ENCODE measurements at regions not wholly inside any gene's neighbourhood (a gene's known extent, or its start where the extent isn't known, plus 50 kb on each side); places are given as distances from the start of the nearest gene placed in this dataset.

GRCh38 chr2:180257247-180257646 is 250.2 kb upstream of the CWC22 start:
- TF ChIP-seq, protein P1, sequence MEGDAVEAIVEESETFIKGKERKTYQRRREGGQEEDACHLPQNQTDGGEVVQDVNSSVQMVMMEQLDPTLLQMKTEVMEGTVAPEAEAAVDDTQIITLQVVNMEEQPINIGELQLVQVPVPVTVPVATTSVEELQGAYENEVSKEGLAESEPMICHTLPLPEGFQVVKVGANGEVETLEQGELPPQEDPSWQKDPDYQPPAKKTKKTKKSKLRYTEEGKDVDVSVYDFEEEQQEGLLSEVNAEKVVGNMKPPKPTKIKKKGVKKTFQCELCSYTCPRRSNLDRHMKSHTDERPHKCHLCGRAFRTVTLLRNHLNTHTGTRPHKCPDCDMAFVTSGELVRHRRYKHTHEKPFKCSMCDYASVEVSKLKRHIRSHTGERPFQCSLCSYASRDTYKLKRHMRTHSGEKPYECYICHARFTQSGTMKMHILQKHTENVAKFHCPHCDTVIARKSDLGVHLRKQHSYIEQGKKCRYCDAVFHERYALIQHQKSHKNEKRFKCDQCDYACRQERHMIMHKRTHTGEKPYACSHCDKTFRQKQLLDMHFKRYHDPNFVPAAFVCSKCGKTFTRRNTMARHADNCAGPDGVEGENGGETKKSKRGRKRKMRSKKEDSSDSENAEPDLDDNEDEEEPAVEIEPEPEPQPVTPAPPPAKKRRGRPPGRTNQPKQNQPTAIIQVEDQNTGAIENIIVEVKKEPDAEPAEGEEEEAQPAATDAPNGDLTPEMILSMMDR (conservative IDR thresholded peaks at IDR 0.05; ENCODE audit: low read depth, low read length): no peak
- no peak for TF ChIP-seq EZH2 (IDR thresholded peaks at IDR 0.05; ENCODE audit: borderline replicate concordance, low read depth, low read length, poor library complexity, severe bottlenecking)

Data from A673 (cell line).